Uterus (tissue), 3 donors: ENCODE measurements at regions not wholly inside any gene's neighbourhood (a gene's known extent, or its start where the extent isn't known, plus 50 kb on each side); places are given as distances from the start of the nearest gene placed in this dataset.

Experiments
- DNase-seq, 2 donors: peaks; one replicate each; pipeline ENCODE4 v3.0.0-alpha.2; 2019 to 2020
- H3K27ac ChIP-seq, 2 donors: fragments of 200-600 bp; sonication (generic); 1 replicate in 1 of 2; 2 replicates in 1 of 2; pipeline ENCODE4 v1.5.1; 2016 to 2018
- H3K27me3 ChIP-seq, 2 donors: fragments of 200-600 bp; sonication (generic); one replicate each; pipeline ENCODE4 v1.5.1; 2018 to 2019; ENCODE audit warnings: control low read depth in 1 of 2
- H3K36me3 ChIP-seq, 2 donors: fragments of 200-600 bp; sonication (generic); one replicate each; pipeline ENCODE4 v1.5.1; 2019; ENCODE audit warnings: control low read depth in 1 of 2
- H3K4me1 ChIP-seq, 2 donors: fragments of 200-600 bp; sonication (generic); one replicate each; pipeline ENCODE4 v1.5.1; 2018 to 2019; ENCODE audit warnings: control low read depth in 1 of 2
- H3K4me3 ChIP-seq, 2 donors: fragments of 200-600 bp; sonication (generic); 1 replicate in 1 of 2; 2 replicates in 1 of 2; pipeline ENCODE4 v1.5.1; 2018 to 2019; ENCODE audit warnings: mild to moderate bottlenecking in 1 of 2
- H3K9me3 ChIP-seq, 2 donors: fragments of 200-600 bp; sonication (generic); one replicate each; pipeline ENCODE4 v1.5.1; 2019; ENCODE audit warnings: control low read depth in 1 of 2
- POLR2A ChIP-seq, 2 donors: fragments of 450-650 bp; IDR thresholded peaks; one replicate each; pipeline ENCODE4 v1.6.1; 2016; ENCODE audit warnings: antibody characterized with exemption in 2 of 2, mild to moderate bottlenecking in 1 of 2, moderate library complexity in 1 of 2
- intact Hi-C: fragments of 100-400 bp; cut with DNase I; formaldehyde crosslinking; loops from one replicate; pipeline ENCODE4 v1.15.1; 2023; ENCODE audit warnings: low total_unique reads
- TF ChIP-seq, protein P1 (sequence below), 4 experiments: fragments of 200-600 bp in 2 of 4; fragments of 450-650 bp in 2 of 4; sonication (generic) in 2 of 4; IDR thresholded peaks; one replicate each; pipeline ENCODE4 v1.5.1; 2016 to 2019; ENCODE audit warnings: antibody characterized with exemption in 4 of 4, mild to moderate bottlenecking in 2 of 4, moderate library complexity in 1 of 4
- donor health status: DM: yes; HTN: yes; CAD: no.

DNA sequence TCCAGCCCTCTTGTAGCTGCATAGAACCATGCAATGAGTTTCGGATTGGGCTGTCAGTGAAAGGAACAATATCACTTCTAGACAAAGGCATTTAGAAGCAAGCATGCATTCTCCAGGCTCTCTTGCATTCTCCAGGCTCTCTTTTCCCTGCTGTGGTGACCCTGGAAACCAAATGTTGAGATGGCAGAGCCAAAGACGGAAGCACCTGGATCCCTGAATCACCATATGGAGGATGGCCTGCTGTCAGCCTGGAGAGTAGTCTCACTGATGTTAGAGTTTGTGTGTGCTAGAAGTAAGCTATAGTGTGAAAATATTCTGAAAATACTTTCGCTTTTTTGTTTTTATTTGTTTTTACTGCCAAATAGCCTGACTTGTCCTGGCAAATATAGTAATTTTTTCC, 203.9 kb downstream of the C1D start:
- no peak overlapping the region for H3K27ac ChIP-seq
- no peak for DNase-seq
- no peaks in the 10 kb centered on the region for H3K9me3 ChIP-seq
- H3K36me3 ChIP-seq, result no peaks in the 10 kb centered on the region
- no peaks in the 10 kb centered on the region for H3K4me1 ChIP-seq
- TF ChIP-seq POLR2A (IDR thresholded peaks at IDR 0.05), result no peak
- TF ChIP-seq, protein P1, sequence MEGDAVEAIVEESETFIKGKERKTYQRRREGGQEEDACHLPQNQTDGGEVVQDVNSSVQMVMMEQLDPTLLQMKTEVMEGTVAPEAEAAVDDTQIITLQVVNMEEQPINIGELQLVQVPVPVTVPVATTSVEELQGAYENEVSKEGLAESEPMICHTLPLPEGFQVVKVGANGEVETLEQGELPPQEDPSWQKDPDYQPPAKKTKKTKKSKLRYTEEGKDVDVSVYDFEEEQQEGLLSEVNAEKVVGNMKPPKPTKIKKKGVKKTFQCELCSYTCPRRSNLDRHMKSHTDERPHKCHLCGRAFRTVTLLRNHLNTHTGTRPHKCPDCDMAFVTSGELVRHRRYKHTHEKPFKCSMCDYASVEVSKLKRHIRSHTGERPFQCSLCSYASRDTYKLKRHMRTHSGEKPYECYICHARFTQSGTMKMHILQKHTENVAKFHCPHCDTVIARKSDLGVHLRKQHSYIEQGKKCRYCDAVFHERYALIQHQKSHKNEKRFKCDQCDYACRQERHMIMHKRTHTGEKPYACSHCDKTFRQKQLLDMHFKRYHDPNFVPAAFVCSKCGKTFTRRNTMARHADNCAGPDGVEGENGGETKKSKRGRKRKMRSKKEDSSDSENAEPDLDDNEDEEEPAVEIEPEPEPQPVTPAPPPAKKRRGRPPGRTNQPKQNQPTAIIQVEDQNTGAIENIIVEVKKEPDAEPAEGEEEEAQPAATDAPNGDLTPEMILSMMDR (IDR thresholded peaks at IDR 0.05), result no peak
- H3K4me3 ChIP-seq, result no peak overlapping the region
- intact Hi-C loops, result no loop called here
- H3K27me3 ChIP-seq, result no peaks in the 10 kb centered on the region

DNA sequence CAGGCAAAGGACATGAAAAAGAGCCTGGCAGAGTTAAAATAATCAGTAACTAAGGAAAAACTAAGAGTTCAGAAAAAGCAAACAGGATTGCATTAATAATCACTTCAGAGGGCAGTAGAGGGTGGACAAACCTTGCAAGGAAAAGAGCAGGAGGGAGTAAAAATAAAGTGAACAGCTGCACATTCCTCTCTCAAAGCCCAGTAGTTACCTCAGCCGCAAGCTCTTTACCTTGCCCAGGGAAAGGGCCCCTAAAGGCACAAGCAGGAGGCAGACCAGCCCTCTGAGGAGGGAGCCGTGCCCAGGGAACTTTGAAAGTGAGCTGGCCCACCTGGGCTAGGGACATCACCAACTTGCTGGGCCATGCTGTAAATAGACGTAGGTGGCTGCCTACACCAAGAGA, 196.9 kb downstream of the C1D start:
- DNase-seq, result no peak
- H3K36me3 ChIP-seq, result no peaks in the 10 kb centered on the region
- TF ChIP-seq POLR2A (IDR thresholded peaks at IDR 0.05), result no peak
- TF ChIP-seq, protein P1 (IDR thresholded peaks at IDR 0.05), result no peak
- intact Hi-C loops, result no loop called here
- no peak overlapping the region for H3K4me3 ChIP-seq
- H3K27me3 ChIP-seq, result no peaks in the 10 kb centered on the region
- H3K9me3 ChIP-seq, result no peaks in the 10 kb centered on the region
- H3K27ac ChIP-seq, result no peak overlapping the region
- no peaks in the 10 kb centered on the region for H3K4me1 ChIP-seq

DNA sequence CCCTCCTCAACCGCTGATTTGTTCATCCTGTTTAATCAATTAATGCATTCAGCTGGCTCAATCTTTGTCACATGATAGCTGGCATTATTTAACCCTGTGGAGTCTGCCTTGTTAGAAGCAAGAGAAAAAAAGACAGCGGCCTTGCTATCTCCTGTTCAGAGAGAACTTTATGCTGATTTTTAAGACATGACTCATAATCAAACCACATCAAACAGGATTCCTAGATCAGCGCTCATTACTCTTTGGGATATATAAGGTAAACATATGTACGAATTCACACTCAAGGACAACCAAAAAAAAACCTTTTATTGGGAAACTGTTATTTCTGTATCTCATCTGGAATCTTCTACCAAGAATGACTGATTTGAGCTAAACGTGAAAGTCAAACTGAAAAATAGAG, 195.1 kb downstream of the C1D start:
- Histone ChIP-seq H3K9me3 (no peaks in the 10 kb centered on the region), H3K4me3 (no peak overlapping the region), H3K36me3 (no peaks in the 10 kb centered on the region), H3K27ac (no peak overlapping the region), H3K27me3 (no peaks in the 10 kb centered on the region), H3K4me1 (no peaks in the 10 kb centered on the region)
- TF ChIP-seq POLR2A (IDR thresholded peaks at IDR 0.05), result no peak
- TF ChIP-seq, protein P1 (IDR thresholded peaks at IDR 0.05), result no peak
- intact Hi-C loops, result no loop called here
- DNase-seq, result no peak

DNA sequence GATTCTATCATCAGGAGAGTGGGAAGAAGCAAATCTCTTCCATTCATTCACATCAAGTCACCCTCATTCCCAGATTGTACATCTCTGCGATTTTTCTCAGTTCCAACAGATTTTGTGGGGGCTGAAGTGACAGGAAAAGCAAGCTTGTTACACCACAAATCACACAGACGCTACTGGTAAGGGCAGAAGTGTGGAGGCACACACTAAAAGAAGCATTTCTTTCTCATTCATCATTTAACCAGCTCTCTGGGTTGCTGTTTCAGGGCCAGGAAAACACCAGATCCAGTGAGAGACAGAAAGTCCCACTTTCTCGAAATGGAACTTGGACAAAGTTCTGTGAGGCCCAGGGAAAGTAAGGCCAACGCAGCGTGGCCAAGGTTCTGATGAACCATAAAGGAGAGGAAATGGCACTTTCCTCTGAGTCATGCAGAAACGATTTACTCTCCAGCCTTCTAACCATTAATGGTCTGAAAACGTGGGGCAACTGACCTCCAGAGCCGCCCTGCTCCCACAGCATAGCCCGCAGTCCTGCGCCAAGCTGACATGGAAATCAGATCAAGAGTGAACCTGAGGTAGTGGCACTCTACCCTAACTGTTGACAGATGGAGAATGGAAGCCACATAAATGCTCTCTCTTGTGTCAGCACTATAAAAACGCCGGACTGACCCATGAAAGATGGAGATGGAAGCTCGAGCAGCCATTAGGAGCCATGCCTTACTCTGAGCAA, 191.0 kb downstream of the C1D start:
- peak overlapping the region; percentile 54 to 64 for H3K27ac ChIP-seq
- no peaks in the 10 kb centered on the region for H3K36me3 ChIP-seq
- H3K4me3 ChIP-seq, result no peak overlapping the region
- intact Hi-C loops, result no loop called here
- TF ChIP-seq, protein P1 (IDR thresholded peaks at IDR 0.05), result no peak
- TF ChIP-seq POLR2A (IDR thresholded peaks at IDR 0.05), result no peak
- no peaks in the 10 kb centered on the region for H3K4me1 ChIP-seq
- H3K27me3 ChIP-seq, result no peaks in the 10 kb centered on the region
- no peaks in the 10 kb centered on the region for H3K9me3 ChIP-seq
- peak; percentile 22 to 28 for DNase-seq

DNA sequence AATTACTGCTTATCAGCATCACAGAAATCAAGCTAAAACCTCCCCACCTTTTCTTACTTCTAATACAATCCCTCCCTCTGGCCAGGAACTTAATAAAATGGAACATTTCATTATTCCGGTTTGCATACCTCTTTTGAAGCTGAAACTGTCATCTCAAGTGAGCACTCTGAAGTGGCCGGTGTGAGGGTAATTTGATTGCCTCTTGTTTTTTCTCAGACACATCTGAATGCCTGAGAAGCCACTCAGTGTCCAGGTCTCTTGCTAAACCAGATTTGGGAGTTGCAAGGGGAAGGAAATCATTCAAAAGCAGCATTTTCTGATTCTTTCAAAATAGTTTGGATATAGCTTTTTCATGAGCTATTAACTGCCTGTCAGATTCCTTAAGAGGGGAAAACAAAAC, 190.3 kb downstream of the C1D start:
- TF ChIP-seq, protein P1 (IDR thresholded peaks at IDR 0.05), result no peak
- TF ChIP-seq POLR2A (IDR thresholded peaks at IDR 0.05), result no peak
- intact Hi-C loops, result no loop called here
- no peaks in the 10 kb centered on the region for H3K36me3 ChIP-seq
- no peak for DNase-seq
- no peaks in the 10 kb centered on the region for H3K9me3 ChIP-seq
- no peaks in the 10 kb centered on the region for H3K4me1 ChIP-seq
- H3K27me3 ChIP-seq, result no peaks in the 10 kb centered on the region
- no peak overlapping the region for H3K4me3 ChIP-seq
- peak overlapping the region; percentile 54 to 64 for H3K27ac ChIP-seq
